SK-N-SH treated with all-trans-retinoic acid at 6 μM for 48 hours (cell line): ENCODE measurements at regions not wholly inside any gene's neighbourhood (a gene's known extent, or its start where the extent isn't known, plus 50 kb on each side); places are given as distances from the start of the nearest gene placed in this dataset.

Experiments
- ATAC-seq: fragments of 200-7000 bp; cut with Tn5 transposase; 3 replicates; pipeline ENCODE4 v1.9.1; 2020; ENCODE audit warnings: mild to moderate bottlenecking, moderate library complexity
- BACH2 ChIP-seq: fragments of 250-450 bp; sonication (Bioruptor Pico); IDR thresholded peaks from 2 replicates; pipeline ENCODE4 v1.9.0; 2021; ENCODE audit warnings: mild to moderate bottlenecking, borderline replicate concordance
- CSDC2 ChIP-seq: fragments of 250-450 bp; sonication (Bioruptor Pico); IDR thresholded peaks from 2 replicates; pipeline ENCODE4 v1.5.0; 2020; ENCODE audit warnings: mild to moderate bottlenecking, moderate library complexity
- CSRNP3 ChIP-seq: fragments of 250-450 bp; sonication (Bioruptor Pico); IDR thresholded peaks from 2 replicates; pipeline ENCODE4 v1.5.1; 2021; ENCODE audit warnings: mild to moderate bottlenecking, moderate library complexity
- ESRRG ChIP-seq: fragments of 250-450 bp; sonication (Bioruptor Pico); IDR thresholded peaks from 2 replicates; pipeline ENCODE4 v1.6.1; 2021; ENCODE audit warnings: mild to moderate bottlenecking
- GLIS3 ChIP-seq: fragments of 250-450 bp; sonication (Bioruptor Pico); IDR thresholded peaks from 2 replicates; pipeline ENCODE4 v1.5.0; 2020; ENCODE audit warnings: mild to moderate bottlenecking, moderate library complexity
- ISL1 ChIP-seq: fragments of 250-450 bp; sonication (Bioruptor Pico); IDR thresholded peaks from 2 replicates; pipeline ENCODE4 v2.1.2; 2022; ENCODE audit warnings: mild to moderate bottlenecking, moderate library complexity
- OSR1 ChIP-seq: fragments of 250-450 bp; sonication (Bioruptor Pico); IDR thresholded peaks from 2 replicates; pipeline ENCODE4 v1.8.0; 2022; ENCODE audit warnings: moderate library complexity, mild to moderate bottlenecking, inconsistent platforms
- POU6F1 ChIP-seq: fragments of 250-450 bp; sonication (Bioruptor Pico); IDR thresholded peaks from 2 replicates; pipeline ENCODE4 v1.8.0; 2021; ENCODE audit warnings: low read depth, mild to moderate bottlenecking, moderate library complexity, borderline replicate concordance
- PPARA ChIP-seq: fragments of 250-450 bp; sonication (Bioruptor Pico); IDR thresholded peaks from 2 replicates; pipeline ENCODE4 v1.5.0; 2020; ENCODE audit warnings: mild to moderate bottlenecking, borderline replicate concordance
- RARB ChIP-seq: fragments of 250-450 bp; sonication (Bioruptor Pico); IDR thresholded peaks from 2 replicates; pipeline ENCODE4 v1.8.0; 2021; ENCODE audit warnings: mild to moderate bottlenecking, moderate library complexity
- SNAI2 ChIP-seq: fragments of 250-450 bp; sonication (Bioruptor Pico); IDR thresholded peaks from 2 replicates; pipeline ENCODE4 v1.5.0; 2020; ENCODE audit warnings: mild to moderate bottlenecking, moderate library complexity
- TCF4 ChIP-seq: fragments of 250-450 bp; sonication (Bioruptor Pico); IDR thresholded peaks from 2 replicates; pipeline ENCODE4 v1.8.0; 2021; ENCODE audit warnings: mild to moderate bottlenecking, moderate library complexity, borderline replicate concordance
- TOX ChIP-seq: fragments of 250-450 bp; sonication (Bioruptor Pico); IDR thresholded peaks from 2 replicates; pipeline ENCODE4 v1.8.0; 2021; ENCODE audit warnings: mild to moderate bottlenecking, moderate library complexity, borderline replicate concordance
- ZC3H10 ChIP-seq: fragments of 250-450 bp; sonication (Bioruptor Pico); IDR thresholded peaks from 2 replicates; pipeline ENCODE4 v1.5.1; 2021; ENCODE audit warnings: mild to moderate bottlenecking, moderate library complexity
- ZFP30 ChIP-seq: fragments of 450-650 bp; formaldehyde crosslinking; IDR thresholded peaks from 2 replicates; pipeline ENCODE4 v1.5.0; 2022; ENCODE audit warnings: mild to moderate bottlenecking, moderate library complexity
- ZNF70 ChIP-seq: fragments of 450-650 bp; formaldehyde crosslinking; IDR thresholded peaks from 2 replicates; pipeline ENCODE4 v1.5.0; 2020; ENCODE audit warnings: mild to moderate bottlenecking, moderate library complexity
- ZNF8 ChIP-seq: fragments of 450-650 bp; formaldehyde crosslinking; IDR thresholded peaks from 2 replicates; pipeline ENCODE4 v1.5.0; 2020; ENCODE audit warnings: mild to moderate bottlenecking, moderate library complexity
- TF ChIP-seq, protein P1 (sequence below): fragments of 250-450 bp; sonication (Bioruptor Pico); IDR thresholded peaks from 2 replicates; pipeline ENCODE4 v1.5.1; 2020; ENCODE audit warnings: low read depth, mild to moderate bottlenecking, moderate library complexity
- TF ChIP-seq, protein P2 (sequence below): fragments of 250-450 bp; sonication (Bioruptor Pico); IDR thresholded peaks from 2 replicates; pipeline ENCODE4 v1.5.0; 2020; ENCODE audit warnings: mild to moderate bottlenecking, moderate library complexity

DNA sequence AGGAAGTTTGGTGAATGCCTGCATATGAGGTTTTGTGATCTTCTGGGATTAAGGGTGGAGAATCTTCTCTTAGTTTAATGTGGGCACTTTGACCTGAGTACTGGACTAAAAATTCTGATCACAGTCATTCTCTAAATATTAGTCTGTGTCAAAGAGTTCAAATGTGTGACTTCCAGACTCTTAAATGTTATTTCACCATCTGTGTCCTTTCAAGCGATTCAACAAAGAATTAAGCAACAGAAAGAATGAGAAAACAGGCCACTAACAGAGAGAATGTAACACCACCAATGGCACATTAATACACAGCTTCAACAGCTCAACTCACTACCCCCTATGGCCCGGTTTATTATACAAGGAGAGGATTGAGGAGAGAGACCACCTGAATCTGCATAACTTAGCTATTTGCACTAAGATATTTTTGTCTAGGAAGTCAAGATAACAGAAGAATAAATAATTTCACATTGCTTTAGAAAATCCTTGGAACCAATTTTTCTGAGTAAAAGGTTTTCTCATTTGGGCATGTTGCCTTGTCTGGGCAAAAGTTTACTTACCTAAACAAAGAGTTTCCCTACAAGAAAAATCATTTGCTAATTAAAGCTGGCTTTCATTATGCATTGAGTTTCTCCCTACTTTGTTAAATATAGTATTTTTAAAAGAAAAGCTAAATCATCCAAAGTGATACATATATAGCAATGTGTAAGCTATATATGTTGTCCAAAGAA, 1313.7 kb downstream of the NCAM2 start (continued):
- TF ChIP-seq, protein P1, sequence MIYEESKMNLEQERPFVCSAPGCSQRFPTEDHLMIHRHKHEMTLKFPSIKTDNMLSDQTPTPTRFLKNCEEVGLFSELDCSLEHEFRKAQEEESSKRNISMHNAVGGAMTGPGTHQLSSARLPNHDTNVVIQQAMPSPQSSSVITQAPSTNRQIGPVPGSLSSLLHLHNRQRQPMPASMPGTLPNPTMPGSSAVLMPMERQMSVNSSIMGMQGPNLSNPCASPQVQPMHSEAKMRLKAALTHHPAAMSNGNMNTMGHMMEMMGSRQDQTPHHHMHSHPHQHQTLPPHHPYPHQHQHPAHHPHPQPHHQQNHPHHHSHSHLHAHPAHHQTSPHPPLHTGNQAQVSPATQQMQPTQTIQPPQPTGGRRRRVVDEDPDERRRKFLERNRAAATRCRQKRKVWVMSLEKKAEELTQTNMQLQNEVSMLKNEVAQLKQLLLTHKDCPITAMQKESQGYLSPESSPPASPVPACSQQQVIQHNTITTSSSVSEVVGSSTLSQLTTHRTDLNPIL (CRISPR knock-in tag) = no peak

DNA sequence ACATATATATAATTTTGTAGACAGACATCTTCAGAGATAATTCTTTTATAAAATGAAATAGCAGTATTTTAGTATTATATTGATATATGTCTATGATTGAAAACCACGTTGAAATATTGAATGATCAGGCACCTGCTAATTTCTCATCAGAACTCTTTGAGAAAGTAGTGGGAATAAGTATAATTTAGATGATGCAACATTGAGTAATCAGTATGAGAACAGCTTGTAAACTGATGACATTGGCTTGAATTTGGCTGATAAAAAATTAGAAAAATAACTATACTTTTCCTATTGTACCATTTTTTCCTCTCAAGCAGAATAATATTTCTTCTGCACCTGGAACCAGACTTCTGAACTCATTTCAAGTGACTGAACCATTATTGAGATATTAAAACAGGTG, 1316.8 kb downstream of the NCAM2 start:
- ATAC-seq = no peak
- TF ChIP-seq, protein P2, sequence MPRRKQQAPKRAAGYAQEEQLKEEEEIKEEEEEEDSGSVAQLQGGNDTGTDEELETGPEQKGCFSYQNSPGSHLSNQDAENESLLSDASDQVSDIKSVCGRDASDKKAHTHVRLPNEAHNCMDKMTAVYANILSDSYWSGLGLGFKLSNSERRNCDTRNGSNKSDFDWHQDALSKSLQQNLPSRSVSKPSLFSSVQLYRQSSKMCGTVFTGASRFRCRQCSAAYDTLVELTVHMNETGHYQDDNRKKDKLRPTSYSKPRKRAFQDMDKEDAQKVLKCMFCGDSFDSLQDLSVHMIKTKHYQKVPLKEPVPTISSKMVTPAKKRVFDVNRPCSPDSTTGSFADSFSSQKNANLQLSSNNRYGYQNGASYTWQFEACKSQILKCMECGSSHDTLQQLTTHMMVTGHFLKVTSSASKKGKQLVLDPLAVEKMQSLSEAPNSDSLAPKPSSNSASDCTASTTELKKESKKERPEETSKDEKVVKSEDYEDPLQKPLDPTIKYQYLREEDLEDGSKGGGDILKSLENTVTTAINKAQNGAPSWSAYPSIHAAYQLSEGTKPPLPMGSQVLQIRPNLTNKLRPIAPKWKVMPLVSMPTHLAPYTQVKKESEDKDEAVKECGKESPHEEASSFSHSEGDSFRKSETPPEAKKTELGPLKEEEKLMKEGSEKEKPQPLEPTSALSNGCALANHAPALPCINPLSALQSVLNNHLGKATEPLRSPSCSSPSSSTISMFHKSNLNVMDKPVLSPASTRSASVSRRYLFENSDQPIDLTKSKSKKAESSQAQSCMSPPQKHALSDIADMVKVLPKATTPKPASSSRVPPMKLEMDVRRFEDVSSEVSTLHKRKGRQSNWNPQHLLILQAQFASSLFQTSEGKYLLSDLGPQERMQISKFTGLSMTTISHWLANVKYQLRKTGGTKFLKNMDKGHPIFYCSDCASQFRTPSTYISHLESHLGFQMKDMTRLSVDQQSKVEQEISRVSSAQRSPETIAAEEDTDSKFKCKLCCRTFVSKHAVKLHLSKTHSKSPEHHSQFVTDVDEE (CRISPR knock-in tag) = no peak
- TF ChIP-seq ZC3H10 (CRISPR knock-in tag) (no peak), BACH2 (no peak), ZNF8 (CRISPR knock-in tag) (no peak), ESRRG (CRISPR knock-in tag) (no peak), SNAI2 (no peak), RARB (CRISPR knock-in tag) (no peak), ISL1 (CRISPR knock-in tag) (no peak), CSDC2 (CRISPR knock-in tag) (no peak)

DNA sequence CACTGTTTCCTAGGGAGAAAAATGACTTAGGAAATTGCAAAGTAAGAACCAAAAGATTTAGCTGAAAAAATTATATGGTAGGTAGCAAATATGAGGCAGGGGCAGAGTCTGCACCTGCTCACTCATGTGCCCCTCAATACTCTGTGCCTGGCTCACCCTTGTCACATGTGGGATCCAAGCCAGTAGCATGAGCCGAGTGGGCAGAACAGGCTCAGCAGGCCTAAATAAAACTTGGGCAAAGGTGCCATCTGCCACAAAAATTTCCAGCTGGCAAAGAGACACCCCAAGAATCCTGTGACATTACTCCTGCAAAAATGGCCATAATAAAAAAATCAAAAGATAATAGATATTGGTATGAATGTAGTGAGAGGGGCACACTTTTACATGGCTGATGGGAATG, 1321.2 kb downstream of the NCAM2 start:
- no peak for ATAC-seq
- TF ChIP-seq ZC3H10 (CRISPR knock-in tag) (no peak), OSR1 (CRISPR knock-in tag) (no peak), PPARA (CRISPR knock-in tag) (no peak), RARB (CRISPR knock-in tag) (no peak), ZNF70 (CRISPR knock-in tag) (no peak), TCF4 (no peak), CSDC2 (CRISPR knock-in tag) (no peak), ZNF8 (CRISPR knock-in tag) (no peak), TOX (CRISPR knock-in tag) (no peak), ISL1 (CRISPR knock-in tag) (no peak), SNAI2 (no peak), POU6F1 (no peak), CSRNP3 (CRISPR knock-in tag) (no peak), BACH2 (no peak), ZFP30 (CRISPR knock-in tag) (no peak), GLIS3 (CRISPR knock-in tag) (no peak)
- TF ChIP-seq, protein P2 (CRISPR knock-in tag) = no peak
- TF ChIP-seq, protein P1 (CRISPR knock-in tag) = no peak
